GM23338 (cell line): ENCODE measurements at regions not wholly inside any gene's neighbourhood (a gene's known extent, or its start where the extent isn't known, plus 50 kb on each side); places are given as distances from the start of the nearest gene placed in this dataset.

Experiments
- ATAC-seq: fragments of 200-7000 bp; cut with Tn5 transposase; 3 replicates; pipeline ENCODE4 v1.9.1; 2020
- DNase-seq: peaks from one replicate; pipeline ENCODE4 v3.0.0-alpha.2; 2015; ENCODE audit warnings: low spot score
- H2AFZ ChIP-seq: fragments of 200-600 bp; sonication (generic); 2 replicates; pipeline ENCODE4 v1.8.0; 2016; ENCODE audit warnings: antibody characterized with exemption, mild to moderate bottlenecking, moderate library complexity
- H3F3A ChIP-seq: fragments of 200-600 bp; sonication (generic); replicated peaks from 2 replicates; pipeline ENCODE4 v1.8.0; 2017; ENCODE audit warnings: antibody characterized with exemption, mixed run types, low read depth
- H3K27ac ChIP-seq: fragments of 200-600 bp; sonication (generic); 2 replicates; pipeline ENCODE4 v1.6.1; 2016; ENCODE audit warnings: low read depth
- H3K27me3 ChIP-seq: fragments of 200-600 bp; sonication (generic); 2 replicates; pipeline ENCODE4 v1.8.0; 2016; ENCODE audit warnings: mild to moderate bottlenecking, mixed run types, moderate library complexity; ENCODE audit not compliant: insufficient read depth
- H3K36me3 ChIP-seq: fragments of 200-600 bp; sonication (generic); 2 replicates; pipeline ENCODE4 v1.8.0; 2016; ENCODE audit warnings: mild to moderate bottlenecking; ENCODE audit not compliant: insufficient read depth
- H3K4me1 ChIP-seq: fragments of 200-600 bp; sonication (generic); 2 replicates; pipeline ENCODE4 v1.8.0; 2016; ENCODE audit warnings: mild to moderate bottlenecking, moderate library complexity; ENCODE audit not compliant: insufficient read depth
- H3K4me2 ChIP-seq: fragments of 200-600 bp; sonication (generic); 2 replicates; pipeline ENCODE4 v1.7.1; 2017; ENCODE audit warnings: mixed run types
- H3K4me3 ChIP-seq: fragments of 200-600 bp; sonication (generic); 2 replicates; pipeline ENCODE4 v1.6.1; 2016; ENCODE audit warnings: mixed run types
- H3K79me2 ChIP-seq: fragments of 200-600 bp; sonication (generic); replicated peaks from 2 replicates; pipeline ENCODE4 v1.8.0; 2017; ENCODE audit warnings: mild to moderate bottlenecking; ENCODE audit not compliant: insufficient read depth
- H3K9me2 ChIP-seq: fragments of 200-600 bp; sonication (generic); 2 replicates; pipeline ENCODE4 v1.8.0; 2017; ENCODE audit not compliant: insufficient read depth
- H4K20me1 ChIP-seq: fragments of 200-600 bp; sonication (generic); replicated peaks from 2 replicates; pipeline ENCODE4 v1.8.0; 2017; ENCODE audit warnings: mild to moderate bottlenecking; ENCODE audit not compliant: insufficient read depth
- H3K27ac Mint-ChIP-seq: 2 replicates; pipeline ENCODE4 v1.8.0; 2020; ENCODE audit warnings: inconsistent platforms, mild to moderate bottlenecking, moderate library complexity, mixed read lengths
- H3K27me3 Mint-ChIP-seq: 3 replicates; pipeline ENCODE4 v1.8.0; 2022; ENCODE audit warnings: low read depth, mild to moderate bottlenecking, moderate library complexity, mixed read lengths, inconsistent platforms; ENCODE audit not compliant: insufficient read depth, poor library complexity
- H3K36me3 Mint-ChIP-seq: 3 replicates; pipeline ENCODE4 v1.8.0; 2021; ENCODE audit warnings: low read depth, mild to moderate bottlenecking, inconsistent platforms, moderate library complexity, mixed read lengths
- H3K4me1 Mint-ChIP-seq: 3 replicates; pipeline ENCODE4 v1.8.0; 2020; ENCODE audit warnings: mild to moderate bottlenecking, inconsistent platforms, mixed read lengths
- H3K4me3 Mint-ChIP-seq: 3 replicates; pipeline ENCODE4 v1.8.0; 2021; ENCODE audit warnings: moderate library complexity, mild to moderate bottlenecking, inconsistent platforms, mixed read lengths
- H3K9me3 Mint-ChIP-seq: 3 replicates; pipeline ENCODE4 v1.8.0; 2020; ENCODE audit warnings: moderate library complexity, mild to moderate bottlenecking, inconsistent platforms, mixed read lengths
- CREB1 ChIP-seq: fragments of 250-450 bp; sonication (Bioruptor Pico); IDR thresholded peaks from 2 replicates; pipeline ENCODE4 v1.5.0; 2020; ENCODE audit warnings: low read depth, mild to moderate bottlenecking, moderate library complexity
- CTCF ChIP-seq, 2 experiments: fragments of 200-600 bp in 1 of 2; sonication (generic) in 1 of 2; conservative IDR thresholded peaks; 2 replicates each; pipeline versions ENCODE4 v1.5.1 to v1.6.1; 2016 to 2017; ENCODE audit warnings: antibody characterized with exemption in 2 of 2, low read depth in 2 of 2, mild to moderate bottlenecking in 2 of 2, moderate library complexity in 1 of 2
- ETS1 ChIP-seq: IDR thresholded peaks from 2 replicates; pipeline ENCODE4 v1.6.1; 2016; ENCODE audit warnings: antibody characterized with exemption
- EZH2 ChIP-seq: fragments of 200-600 bp; sonication (generic); IDR thresholded peaks from one replicate; pipeline ENCODE4 v1.8.0; 2017; ENCODE audit warnings: antibody characterized with exemption, mild to moderate bottlenecking, low read depth; ENCODE audit not compliant: unreplicated experiment
- EZH2phosphoT487 ChIP-seq: fragments of 200-600 bp; sonication (generic); IDR thresholded peaks from one replicate; pipeline ENCODE4 v1.8.1; 2018; ENCODE audit warnings: antibody characterized with exemption; ENCODE audit not compliant: unreplicated experiment
- JUNB ChIP-seq: IDR thresholded peaks from one replicate; pipeline ENCODE4 v1.6.1; 2016; ENCODE audit warnings: antibody characterized with exemption; ENCODE audit not compliant: unreplicated experiment
- NANOG ChIP-seq: IDR thresholded peaks from 2 replicates; pipeline ENCODE4 v1.6.1; 2016; ENCODE audit warnings: antibody characterized with exemption, borderline replicate concordance
- POLR2AphosphoS5 ChIP-seq: IDR thresholded peaks from 2 replicates; pipeline ENCODE4 v1.6.1; 2016; ENCODE audit warnings: antibody characterized with exemption, low read depth
- REST ChIP-seq: IDR thresholded peaks from one replicate; pipeline ENCODE4 v1.6.1; 2018; ENCODE audit warnings: antibody characterized with exemption; ENCODE audit not compliant: unreplicated experiment
- STAT1 ChIP-seq: IDR thresholded peaks from one replicate; pipeline ENCODE4 v1.6.1; 2016; ENCODE audit warnings: antibody characterized with exemption; ENCODE audit not compliant: unreplicated experiment
- ZNF114 ChIP-seq: fragments of 250-450 bp; sonication (Bioruptor Pico); IDR thresholded peaks from 2 replicates; pipeline ENCODE4 v1.5.0; 2020; ENCODE audit warnings: mild to moderate bottlenecking, moderate library complexity
- ZNF331 ChIP-seq: fragments of 250-450 bp; sonication (Bioruptor Pico); IDR thresholded peaks from 2 replicates; pipeline ENCODE4 v1.5.0; 2020; ENCODE audit warnings: low read depth, mild to moderate bottlenecking, moderate library complexity
- ZNF462 ChIP-seq: fragments of 250-450 bp; sonication (Bioruptor Pico); IDR thresholded peaks from 2 replicates; pipeline ENCODE4 v1.5.0; 2020; ENCODE audit warnings: mild to moderate bottlenecking, moderate library complexity

GRCh38 chr12:68490476-68490875 lies 120.2 kb upstream of the RAP1B start:
- Histone ChIP-seq H3K4me3 (no peak overlapping the region), H3F3A (no peaks in the 10 kb centered on the region), H3K4me1 (no peaks in the 10 kb centered on the region), H2AFZ (no peak overlapping the region), H4K20me1 (no peaks in the 10 kb centered on the region; the same call in 1 of the 2 replicates), H3K36me3 (no peaks in the 10 kb centered on the region), H3K4me2 (no peak overlapping the region), H3K27me3 (no peaks in the 10 kb centered on the region), H3K27ac (no peak overlapping the region), H3K79me2 (no peaks in the 10 kb centered on the region), H3K9me2 (no peaks in the 10 kb centered on the region)
- TF ChIP-seq ETS1, result no peak
- TF ChIP-seq JUNB, result no peak
- TF ChIP-seq POLR2AphosphoS5, result no peak
- TF ChIP-seq NANOG, result no peak
- TF ChIP-seq EZH2phosphoT487, result no peak
- no peak for TF ChIP-seq CREB1
- no peak for TF ChIP-seq REST
- TF ChIP-seq EZH2, result no peak
- TF ChIP-seq ZNF462, result no peak
- TF ChIP-seq ZNF331 (CRISPR knock-in tag), result no peak
- TF ChIP-seq CTCF (conservative IDR thresholded peaks at IDR 0.05; ENCODE audit: low read depth in 2 of 2), result no peak
- no peak for TF ChIP-seq STAT1
- no peak for TF ChIP-seq ZNF114
- DNase-seq (no peak), ATAC-seq (no peak)
- H3K9me3 Mint-ChIP-seq, result no peaks in the 10 kb centered on the region; the same call in 2 of the 3 replicates
- no peaks in the 10 kb centered on the region for H3K36me3 Mint-ChIP-seq
- peaks cover 4% of the 10 kb centered on the region; the same call in 1 of the 3 replicates for H3K4me1 Mint-ChIP-seq
- H3K27me3 Mint-ChIP-seq, result no peaks in the 10 kb centered on the region
- no peak overlapping the region for H3K4me3 Mint-ChIP-seq
- H3K27ac Mint-ChIP-seq, result no peak overlapping the region
